IMR-90 (cell line): ENCODE measurements at regions not wholly inside any gene's neighbourhood (a gene's known extent, or its start where the extent isn't known, plus 50 kb on each side); places are given as distances from the start of the nearest gene placed in this dataset.

Source experiments
- ATAC-seq: fragments of 200-7000 bp; cut with Tn5 transposase; 2 replicates; pipeline ENCODE4 v1.9.1; 2020; ENCODE audit warnings: low read depth, mild to moderate bottlenecking, moderate library complexity
- BruUV-seq: library from RNA; stranded (reverse); fragments of 400-500 nt; replicated peaks from 2 replicates; lab custom pipeline; 2021; lab: Mats Ljungman, UMichigan
- CTCF ChIA-PET: fragments of 300-600 bp; formaldehyde crosslinking; extraction: SDS; loops from one replicate; lab custom pipeline; 2021; ENCODE audit warnings: antibody characterized with exemption; lab: Yijun Ruan, JAX
- POLR2A ChIA-PET: fragments of 300-600 bp; sonication (Branson Sonifier 250); formaldehyde crosslinking; loops from one replicate; lab custom pipeline; 2022; ENCODE audit warnings: antibody characterized with exemption; ENCODE audit not compliant: unreplicated experiment; lab: Charles Lee
- DNase-seq: peaks from one replicate; pipeline ENCODE4 v3.0.0; 2013
- H2AFZ ChIP-seq: replicated peaks from 2 replicates; pipeline ENCODE3; 2013; ENCODE audit warnings: low read length, mild to moderate bottlenecking; ENCODE audit not compliant: poor library complexity
- H2AK5ac ChIP-seq: 2 replicates; pipeline ENCODE4 v1.6.1; 2013; ENCODE audit warnings: low read depth, low read length, inconsistent platforms
- H2AK9ac ChIP-seq: replicated peaks from 2 replicates; pipeline ENCODE3; 2013; ENCODE audit warnings: mild to moderate bottlenecking, low read depth, low read length, moderate library complexity; ENCODE audit not compliant: poor library complexity
- H2BK120ac ChIP-seq: 2 replicates; pipeline ENCODE4 v1.6.1; 2013; ENCODE audit warnings: low read depth, low read length, inconsistent platforms
- H2BK15ac ChIP-seq: 3 replicates; pipeline ENCODE4 v1.6.1; 2013; ENCODE audit warnings: low read depth, low read length, inconsistent platforms
- H2BK20ac ChIP-seq: 2 replicates; pipeline ENCODE4 v1.6.1; 2013; ENCODE audit warnings: low read depth, mild to moderate bottlenecking, inconsistent platforms, low read length, moderate library complexity
- H2BK5ac ChIP-seq: 2 replicates; pipeline ENCODE4 v1.6.1; 2013; ENCODE audit warnings: mild to moderate bottlenecking, low read depth, low read length, inconsistent platforms; ENCODE audit not compliant: poor library complexity, severe bottlenecking
- H3K14ac ChIP-seq: replicated peaks from 2 replicates; pipeline ENCODE4 v1.6.1; 2013; ENCODE audit warnings: low read depth, low read length, inconsistent platforms
- H3K18ac ChIP-seq: 2 replicates; pipeline ENCODE4 v1.6.1; 2013; ENCODE audit warnings: low read depth, low read length, control low read depth
- H3K23ac ChIP-seq: 2 replicates; pipeline ENCODE4 v1.6.1; 2013; ENCODE audit warnings: low read depth, low read length, inconsistent platforms
- H3K27ac ChIP-seq: 2 replicates; pipeline ENCODE4 v1.5.1; 2013; ENCODE audit warnings: mild to moderate bottlenecking, control low read depth, low read length; ENCODE audit not compliant: insufficient read depth
- H3K27me3 ChIP-seq: 2 replicates; pipeline ENCODE4 v1.6.1; 2013; ENCODE audit warnings: low read length; ENCODE audit not compliant: control insufficient read depth, insufficient read depth
- H3K36me3 ChIP-seq: 2 replicates; pipeline ENCODE4 v1.6.1; 2013; ENCODE audit warnings: low read length, mixed read lengths; ENCODE audit not compliant: control insufficient read depth, insufficient read depth
- H3K4ac ChIP-seq: 2 replicates; pipeline ENCODE4 v1.6.1; 2013; ENCODE audit warnings: low read depth, low read length, inconsistent platforms
- H3K4me1 ChIP-seq: 2 replicates; pipeline ENCODE4 v1.6.1; 2013; ENCODE audit warnings: low read length, mixed read lengths; ENCODE audit not compliant: control insufficient read depth, insufficient read depth
- H3K4me2 ChIP-seq: 2 replicates; pipeline ENCODE4 v1.6.1; 2013; ENCODE audit warnings: low read depth, mild to moderate bottlenecking, control low read depth, low read length, moderate library complexity
- H3K4me3 ChIP-seq: 2 replicates; pipeline ENCODE4 v1.5.1; 2013; ENCODE audit warnings: low read depth, mild to moderate bottlenecking, control low read depth, low read length, moderate library complexity; ENCODE audit not compliant: insufficient read depth
- H3K56ac ChIP-seq: 2 replicates; pipeline ENCODE4 v1.6.1; 2013; ENCODE audit warnings: low read length, inconsistent platforms; ENCODE audit not compliant: insufficient read depth; ENCODE audit errors: extremely low read depth
- H3K79me1 ChIP-seq, 2 experiments: 2 replicates each; pipeline ENCODE4 v1.6.1; 2013; ENCODE audit warnings: low read length in 2 of 2, inconsistent platforms in 1 of 2, low read depth in 1 of 2
- H3K9ac ChIP-seq: 2 replicates; pipeline ENCODE4 v1.6.1; 2013; ENCODE audit warnings: low read depth, low read length, control low read depth
- H3K9me1 ChIP-seq: 2 replicates; pipeline ENCODE4 v1.6.1; 2013; ENCODE audit warnings: low read length, inconsistent platforms; ENCODE audit not compliant: insufficient read depth
- H3K9me3 ChIP-seq: 2 replicates; pipeline ENCODE4 v1.6.1; 2013; ENCODE audit warnings: low read length; ENCODE audit not compliant: control insufficient read depth, insufficient read depth
- H4K20me1 ChIP-seq: 2 replicates; pipeline ENCODE4 v1.6.1; 2013; ENCODE audit warnings: low read length, inconsistent platforms; ENCODE audit not compliant: insufficient read depth
- H4K5ac ChIP-seq: 2 replicates; pipeline ENCODE4 v1.6.1; 2013; ENCODE audit warnings: mild to moderate bottlenecking, low read depth, low read length, control low read depth
- H4K8ac ChIP-seq, 2 experiments: 2 replicates each; pipeline ENCODE4 v1.6.1; 2013; ENCODE audit warnings: low read depth in 2 of 2, low read length in 2 of 2, control low read depth in 1 of 2, inconsistent platforms in 1 of 2
- H4K91ac ChIP-seq: 2 replicates; pipeline ENCODE4 v1.6.1; 2013; ENCODE audit warnings: low read depth, low read length, inconsistent platforms; ENCODE audit not compliant: insufficient read depth
- CEBPB ChIP-seq: IDR thresholded peaks from 2 replicates; pipeline ENCODE4 v1.6.1; 2012; ENCODE audit warnings: low read depth, low read length, improper control_type of control experiment
- CHD1 ChIP-seq: IDR thresholded peaks from 2 replicates; pipeline ENCODE4 v1.6.1; 2012; ENCODE audit warnings: low read depth, low read length, improper control_type of control experiment
- FOS ChIP-seq: fragments of 150-350 bp; IDR thresholded peaks from 2 replicates; pipeline ENCODE4 v1.6.1; 2016; ENCODE audit warnings: low read depth, low read length
- MAFK ChIP-seq: IDR thresholded peaks from 2 replicates; pipeline ENCODE4 v1.6.1; 2012; ENCODE audit warnings: low read depth, low read length, improper control_type of control experiment
- MAZ ChIP-seq: IDR thresholded peaks from 2 replicates; pipeline ENCODE4 v1.6.1; 2012; ENCODE audit warnings: low read depth, mild to moderate bottlenecking, low read length, improper control_type of control experiment, moderate library complexity, borderline replicate concordance
- MXI1 ChIP-seq: IDR thresholded peaks from 2 replicates; pipeline ENCODE4 v1.6.1; 2012; ENCODE audit warnings: low read depth, mild to moderate bottlenecking, low read length, moderate library complexity, borderline replicate concordance
- NFE2L2 ChIP-seq: fragments of 150-350 bp; IDR thresholded peaks from 2 replicates; pipeline ENCODE4 v1.6.1; 2016; ENCODE audit warnings: low read depth, mild to moderate bottlenecking, low read length
- SMC3 ChIP-seq: fragments of 150-350 bp; IDR thresholded peaks from 2 replicates; pipeline ENCODE4 v1.6.1; 2016; ENCODE audit warnings: low read depth, mild to moderate bottlenecking, antibody characterized with exemption, low read length, moderate library complexity
- USF2 ChIP-seq: fragments of 150-350 bp; IDR thresholded peaks from 2 replicates; pipeline ENCODE4 v1.6.1; 2017; ENCODE audit warnings: mild to moderate bottlenecking, antibody characterized with exemption, low read length, low read depth
- WGBS, 2 experiments: methylation state at CpG; one replicate each; pipeline versions ENCODE4 v1.1.5 to v1.1.7; 2013; ENCODE audit warnings: missing lambda C conversion rate in 2 of 2; ENCODE audit not compliant: insufficient read length in 1 of 2; ENCODE audit errors: extremely low coverage in 2 of 2; 5-methylcytosine and 5-hydroxymethylcytosine counted together
- dilution Hi-C: fragments of 300-500 bp; cut with HindIII; formaldehyde crosslinking; loops from one replicate; pipeline ENCODE4 v1.14.3; 2018; ENCODE audit warnings: low sequenced_read_pairs; ENCODE audit not compliant: unreplicated experiment
- in situ Hi-C: fragments of 300-500 bp; cut with MboI; formaldehyde crosslinking; loops from 3 replicates; pipeline ENCODE4 v1.14.3; 2019; ENCODE audit warnings: low sequenced_read_pairs, inconsistent platforms, mixed read lengths
- intact Hi-C: fragments of 100-400 bp; cut with micrococcal nuclease; formaldehyde crosslinking; loops from 2 replicates; pipeline ENCODE4 v1.10.0; 2022

DNA sequence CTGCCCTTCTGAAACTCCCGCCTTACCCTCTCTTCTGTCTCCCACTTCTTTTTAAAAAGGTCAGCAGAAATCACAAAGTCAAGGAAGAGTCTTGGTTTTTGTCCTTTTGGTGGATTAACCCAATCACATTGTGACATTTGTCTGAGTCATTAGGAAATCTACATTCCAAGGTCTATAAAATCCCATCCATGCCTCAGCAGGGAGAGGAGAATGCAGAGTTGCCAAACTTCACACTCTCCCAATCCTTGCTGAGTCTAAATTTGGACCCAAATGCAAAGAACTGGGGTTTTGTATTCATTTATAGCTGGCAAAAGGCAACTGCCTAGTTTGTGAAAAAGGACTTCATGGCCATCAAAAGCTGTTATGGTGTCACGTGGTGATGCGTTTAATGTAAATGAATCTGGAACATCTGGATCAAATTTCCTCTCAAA is 67.9 kb downstream of the TMEM30B start:
- H2AK5ac ChIP-seq: peak overlapping the region; percentile 24; the same call in 1 of the 2 replicates
- no peak overlapping the region for H2AFZ ChIP-seq
- H2BK15ac ChIP-seq: peak overlapping the region; percentile 11; the same call in 2 of the 3 replicates
- H2BK20ac ChIP-seq: peak overlapping the region; percentile 7; the same call in 1 of the 2 replicates
- peak; percentile 68 for ATAC-seq
- dilution Hi-C loops (no loop called here), in situ Hi-C loops (no loop called here), intact Hi-C loops (no loop called here)
- H3K18ac ChIP-seq: no peak overlapping the region; the same call in 1 of the 2 replicates
- TF ChIP-seq CHD1 (no peak), MAZ (no peak), MXI1 (no peak), USF2 (peak; percentile 11; the same call in 1 of the 2 replicates), FOS (no peak), MAFK (peak; percentile 42), CEBPB (peak; percentile 71), NFE2L2 (no peak), SMC3 (no peak)
- peak; percentile 49 for DNase-seq
- H4K91ac ChIP-seq: no peak overlapping the region
- H3K14ac ChIP-seq: no peak overlapping the region
- no peaks in the 10 kb centered on the region for H3K27me3 ChIP-seq
- no peaks in the 10 kb centered on the region for H3K9me3 ChIP-seq
- no peaks in the 10 kb centered on the region for H3K79me1 ChIP-seq
- no peak overlapping the region for H3K27ac ChIP-seq
- H4K20me1 ChIP-seq: no peaks in the 10 kb centered on the region
- peak overlapping the region; percentile 7; the same call in 1 of the 2 replicates for H3K4ac ChIP-seq
- H3K9me1 ChIP-seq: peaks cover 6% of the 10 kb centered on the region; the same call in 1 of the 2 replicates
- H4K8ac ChIP-seq: peak overlapping the region in 1 of 2 experiments; percentile 22; a peak in 1 of 4 replicates
- no peak overlapping the region for H3K23ac ChIP-seq
- ChIA-PET POLR2A (no interaction called here), CTCF (no interaction called here)
- no peak overlapping the region for H2AK9ac ChIP-seq
- BruUV-seq: no TSS peak
- H2BK5ac ChIP-seq: peak overlapping the region; percentile 12
- WGBS, 2 experiments: no CpG with 5 or more reads among the region's 3 CpGs
- no peak overlapping the region for H4K5ac ChIP-seq
- H3K36me3 ChIP-seq: no peaks in the 10 kb centered on the region
- H3K56ac ChIP-seq: no peak overlapping the region
- no peak overlapping the region for H3K9ac ChIP-seq
- H2BK120ac ChIP-seq: peak overlapping the region; percentile 44
- H3K4me3 ChIP-seq: no peak overlapping the region
- no peak overlapping the region for H3K4me2 ChIP-seq
- peaks cover 20% of the 10 kb centered on the region for H3K4me1 ChIP-seq
